ENCODE measurements at regions not wholly inside any gene's neighbourhood (a gene's known extent, or its start where the extent isn't known, plus 50 kb on each side); places are given as distances from the start of the nearest gene placed in this dataset.

DNA sequence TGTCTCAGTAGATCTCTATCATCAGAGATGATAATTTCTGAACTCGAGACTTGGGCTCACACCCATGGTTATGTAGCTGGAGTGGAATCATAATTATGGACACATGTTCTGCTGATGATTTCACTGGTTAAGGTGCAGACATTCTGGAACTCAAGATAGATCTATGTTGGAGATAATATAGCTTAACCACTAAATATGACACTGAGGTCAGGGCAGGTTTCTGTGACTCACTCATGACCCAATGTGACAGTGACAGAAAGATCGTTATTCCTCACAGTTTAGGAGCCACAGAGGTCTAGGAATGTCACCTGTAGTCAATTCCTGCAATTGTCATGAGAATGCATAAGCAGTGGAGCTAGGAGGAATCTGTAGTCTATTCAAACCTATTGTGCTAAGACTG is 828.6 kb downstream of the TRIB2 start:
- no peak overlapping the region for H2AFZ ChIP-seq (ENCODE audit: low read length)
- no peak overlapping the region for H3K4me2 ChIP-seq (ENCODE audit: insufficient read depth in 1 of 2, low read depth in 2 of 2, low read length in 2 of 2)
- no peak overlapping the region for H4K5ac ChIP-seq (ENCODE audit: insufficient read length, low read depth, low read length)
- H3K14ac ChIP-seq (ENCODE audit: insufficient read length), result no peak overlapping the region
- no peak overlapping the region for H2BK20ac ChIP-seq (ENCODE audit: low read length)
- H3K4ac ChIP-seq (replicated peaks; ENCODE audit: insufficient read length, low read depth, low read length), result no peak overlapping the region
- DNase-seq (ENCODE audit: low read depth in 1 of 2, low spot score in 2 of 2) (no peak), FAIRE-seq (no peak)
- H4K20me1 ChIP-seq (replicated peaks in 1 of 2; ENCODE audit: control insufficient read depth in 1 of 2, insufficient read depth in 2 of 2, low read length in 2 of 2), result no peaks in the 10 kb centered on the region
- no peak overlapping the region for H4K8ac ChIP-seq (ENCODE audit: extremely low read depth, insufficient read depth, low read length)
- ChIA-PET CTCF (ENCODE audit: partially characterized antibody) (no interaction called here), POLR2A (ENCODE audit: partially characterized antibody) (no interaction called here)
- no peaks in the 10 kb centered on the region for H3K23me2 ChIP-seq (ENCODE audit: low read depth, low read length)
- H2BK15ac ChIP-seq (ENCODE audit: low read length), result no peak overlapping the region
- no peak overlapping the region for H2BK5ac ChIP-seq (ENCODE audit: low read depth, low read length)
- H3K36me3 ChIP-seq (ENCODE audit: control insufficient read depth in 2 of 4, insufficient read depth in 4 of 4, low read length in 3 of 4), result no peaks in the 10 kb centered on the region
- H3K9ac ChIP-seq (replicated peaks in 1 of 4; ENCODE audit: extremely low read depth in 1 of 4, low read depth in 3 of 4, low read length in 3 of 4), result no peak overlapping the region
- no peak overlapping the region for H4K91ac ChIP-seq (replicated peaks; ENCODE audit: insufficient read length, low read length)
- no peaks in the 10 kb centered on the region for H3K79me1 ChIP-seq (ENCODE audit: low read depth, low read length)
- 43% methylated on average over 2 of the region's 2 CpGs; no CpG with 5 or more reads in 1 of the 2 experiments for WGBS, 2 experiments (ENCODE audit: extremely low coverage in 1 of 2, insufficient coverage in 1 of 2, insufficient read length in 1 of 2, insufficient replicate concordance in 2 of 2, low coverage in 1 of 2, low lambda C conversion rate in 2 of 2, missing lambda C conversion rate in 1 of 2)
- no peak overlapping the region for H3K56ac ChIP-seq (replicated peaks; ENCODE audit: insufficient read length, low read depth, low read length)
- no peak overlapping the region for H3K27ac ChIP-seq (ENCODE audit: low read depth, low read length)
- H2AK5ac ChIP-seq (ENCODE audit: low read depth, low read length), result no peak overlapping the region
- no peaks in the 10 kb centered on the region for H3K4me1 ChIP-seq (replicated peaks in 1 of 4; ENCODE audit: control insufficient read depth in 3 of 4, insufficient read depth in 4 of 4, low read length in 3 of 4)
- H3K27me3 ChIP-seq (replicated peaks in 1 of 4; ENCODE audit: control insufficient read depth in 3 of 4, extremely low read depth in 1 of 4, insufficient read depth in 3 of 4, low read length in 3 of 4), result no peaks in the 10 kb centered on the region
- H2BK120ac ChIP-seq (replicated peaks; ENCODE audit: low read depth, low read length), result no peak overlapping the region
- no peak overlapping the region for H2BK12ac ChIP-seq (ENCODE audit: low read depth, low read length)
- TF ChIP-seq CEBPB (IDR thresholded peaks at IDR 0.05; ENCODE audit: low read depth, low read length) (no peak), SIRT6 (IDR thresholded peaks at IDR 0.05; ENCODE audit: low read length) (no peak), EP300 (IDR thresholded peaks at IDR 0.05; ENCODE audit: borderline replicate concordance in 1 of 2, low read depth in 2 of 2, low read length in 2 of 2) (no peak), JUN (IDR thresholded peaks at IDR 0.05; ENCODE audit: low read depth, low read length) (no peak), HDAC2 (IDR thresholded peaks at IDR 0.05; ENCODE audit: borderline replicate concordance in 1 of 2, low read depth in 2 of 2, low read length in 2 of 2) (no peak), NRF1 (IDR thresholded peaks at IDR 0.05; ENCODE audit: low read depth, low read length) (no peak)
- no peak overlapping the region for H3K4me3 ChIP-seq (ENCODE audit: extremely low read depth in 1 of 4, insufficient read depth in 2 of 4, low read depth in 3 of 4, low read length in 4 of 4)
- H3K18ac ChIP-seq (ENCODE audit: extremely low read depth, low read length), result no peak overlapping the region
- no peaks in the 10 kb centered on the region for H3K79me2 ChIP-seq (ENCODE audit: control insufficient read depth in 1 of 2, insufficient read depth in 2 of 2, low read length in 2 of 2)
- peaks cover 0 to 9% of the 10 kb centered on the region in 2 experiments; a peak in 1 of 4 replicates for H3K9me3 ChIP-seq (ENCODE audit: insufficient read depth in 2 of 2, low read depth in 1 of 2, low read length in 1 of 2)
- H3K23ac ChIP-seq (ENCODE audit: insufficient read length), result no peak overlapping the region

Data from H1 (cell line).